HG03460 (cell line): ENCODE measurements at regions not wholly inside any gene's neighbourhood (a gene's known extent, or its start where the extent isn't known, plus 50 kb on each side); places are given as distances from the start of the nearest gene placed in this dataset.
A peak's percentile ranks its signal among the peaks of the same experiment; 100 is the strongest.

Experiments used
- ATAC-seq: cut with Tn5 transposase; IDR thresholded peaks from one replicate; pipeline ENCODE4 v1.9.1; 2021; ENCODE audit not compliant: unreplicated experiment

- ATAC-seq = no peak
Observed at GRCh38 chr18:75517286-75517685, 89.8 kb upstream of the SMIM21 start.

- ATAC-seq = no peak
Observed at GRCh38 chr18:75507636-75508035, 80.1 kb upstream of the SMIM21 start.

GRCh38 chr18:75506913-75507312 is 79.4 kb upstream of the SMIM21 start:
- ATAC-seq = no peak

GRCh38 chr18:75504469-75504868 is 77.0 kb upstream of the SMIM21 start:
- ATAC-seq = no peak

- ATAC-seq = no peak
Observed at GRCh38 chr18:75503615-75504014, 76.1 kb upstream of the SMIM21 start.

GRCh38 chr18:75502286-75502685 is 74.8 kb upstream of the SMIM21 start:
- ATAC-seq = no peak

GRCh38 chr18:75500545-75500944 is 73.0 kb upstream of the SMIM21 start:
- ATAC-seq = no peak

GRCh38 chr18:75497576-75498235 is 70.2 kb upstream of the SMIM21 start:
- no peak for ATAC-seq

GRCh38 chr18:75496151-75496550 is 68.6 kb upstream of the SMIM21 start:
- ATAC-seq = no peak

GRCh38 chr18:75492852-75493251 is 65.3 kb upstream of the SMIM21 start:
- no peak for ATAC-seq

GRCh38 chr18:75491361-75491760 is 63.9 kb upstream of the SMIM21 start:
- ATAC-seq = no peak

- no peak for ATAC-seq
Observed at GRCh38 chr18:75489493-75490190, 62.1 kb upstream of the SMIM21 start.

- ATAC-seq = no peak
Observed at GRCh38 chr18:75483662-75484061, 56.2 kb upstream of the SMIM21 start.

GRCh38 chr18:75482880-75483279 is 55.4 kb upstream of the SMIM21 start:
- ATAC-seq = no peak

- no peak for ATAC-seq
Observed at GRCh38 chr18:75480487-75480886, 53.0 kb upstream of the SMIM21 start.

- ATAC-seq = peak; percentile 61
Observed at GRCh38 chr18:75478996-75479880, 51.7 kb upstream of the SMIM21 start.

- ATAC-seq = no peak
Observed at GRCh38 chr18:75477900-75478299, 50.4 kb upstream of the SMIM21 start.
